Heart left ventricle (tissue), 16 donors: ENCODE measurements at regions not wholly inside any gene's neighbourhood (a gene's known extent, or its start where the extent isn't known, plus 50 kb on each side); places are given as distances from the start of the nearest gene placed in this dataset.

Source experiments
- ATAC-seq, 4 donors: fragments of 200-7000 bp; cut with Tn5 transposase; one replicate each; pipeline ENCODE4 v1.9.1; 2020 to 2022; ENCODE audit warnings: moderate library complexity in 4 of 4, mild to moderate bottlenecking in 3 of 4, moderate number of reproducible peaks in 1 of 4
- DNase-seq, 5 donors: peaks; one replicate each; pipeline ENCODE4 v3.0.0-alpha.2; 2020
- H3K27ac ChIP-seq, 12 donors: fragments of 200-600 bp; sonication (generic) in 4 of 12; one replicate each; pipeline versions ENCODE4 v1.5.0 to v1.8.0; 2016 to 2022; ENCODE audit warnings: mild to moderate bottlenecking in 2 of 12
- H3K27me3 ChIP-seq, 9 donors: fragments of 200-600 bp; sonication (generic) in 2 of 9; one replicate each; pipeline versions ENCODE4 v1.5.1 to v1.8.0; 2016 to 2022; ENCODE audit warnings: mild to moderate bottlenecking in 3 of 9
- H3K36me3 ChIP-seq, 9 donors: fragments of 200-600 bp; sonication (generic) in 2 of 9; one replicate each; pipeline versions ENCODE4 v1.5.0 to v1.8.0; 2018 to 2022; ENCODE audit warnings: mild to moderate bottlenecking in 2 of 9
- H3K4me1 ChIP-seq, 12 donors: fragments of 200-600 bp; sonication (generic) in 4 of 12; one replicate each; pipeline versions ENCODE4 v1.5.0 to v1.8.0; 2016 to 2022; ENCODE audit warnings: mild to moderate bottlenecking in 3 of 12
- H3K4me3 ChIP-seq, 12 donors: fragments of 200-600 bp; sonication (generic) in 4 of 12; one replicate each; pipeline versions ENCODE4 v1.5.0 to v1.8.0; 2017 to 2022; ENCODE audit warnings: mild to moderate bottlenecking in 9 of 12, moderate library complexity in 4 of 12
- H3K9me3 ChIP-seq, 12 donors: fragments of 200-600 bp; sonication (generic) in 4 of 12; one replicate each; pipeline versions ENCODE4 v1.5.0 to v1.8.0; 2016 to 2022; ENCODE audit warnings: mild to moderate bottlenecking in 1 of 12
- CTCF ChIP-seq, 12 donors: fragments of 200-600 bp; sonication (generic) in 4 of 12; IDR thresholded peaks; one replicate each; pipeline versions ENCODE4 v1.5.0 to v1.8.0; 2018 to 2022; ENCODE audit warnings: antibody characterized with exemption in 12 of 12, mild to moderate bottlenecking in 5 of 12
- POLR2A ChIP-seq, 2 donors: fragments of 450-650 bp; IDR thresholded peaks; one replicate each; pipeline ENCODE4 v1.6.1; 2017; ENCODE audit warnings: antibody characterized with exemption in 2 of 2, mild to moderate bottlenecking in 2 of 2, moderate library complexity in 2 of 2
- WGBS, 4 donors: extraction: QIAGEN DNeasy Blood & Tissue Kit in 2 of 4; methylation state at CpG; one replicate each; pipeline versions ENCODE4 v1.1.5 to v1.1.7; 2013 to 2018; 5-methylcytosine and 5-hydroxymethylcytosine counted together
- intact Hi-C, 10 donors: fragments of 100-400 bp; cut with DNase I; formaldehyde crosslinking; loops; one replicate each; pipeline versions ENCODE4 v1.11.1 to v1.14.2; 2022
- donor health status: ischemic (EF 13 %, LVEDD 7.1; RV severe dilation, severe dysfunction).
- donor health status: healthy with polysubstance abuse.
- donor health status: DM: no; HTN: yes; CAD: no.
- donor health status: DM: no; HTN: no; CAD: no.
- donor health status: ischemic (EF 25% LVEDD 6.9; RV normal size, moderate dysfunction).
- donor health status: ischemic (EF 25% LVEDD 5.7; RV mildly dilated, moderate dysfunction).
- donor health status: healthy.
- donor health status: DM: yes; HTN: yes; CAD: no.
- donor health status: ischemic (EF 35%, LVEDD 5.7; RV mildly dilated, moderate dysfunction).
- donor health status: nonischemic (EF 11% LVEDD 7.7; RV severe dilation, severe dysfunction).
- donor health status: DM: yes; HTN: yes; CAD: no.
- donor health status: PGD.
- donor health status: ischemic (EF 29% LVEDD 5.4; RV normal size, mild dysfunction).
- donor health status: nonischemic (EF 23%, LVEDD 6.1; RV moderate dilation, normal function).

- Histone ChIP-seq H3K4me3 (no peak overlapping the region), H3K4me1 (peaks cover 0 to 4% (median 0%) of the 10 kb centered on the region in 12 donors), H3K9me3 (no peaks in the 10 kb centered on the region), H3K36me3 (no peaks in the 10 kb centered on the region), H3K27ac (no peak overlapping the region), H3K27me3 (no peaks in the 10 kb centered on the region)
- ATAC-seq (no peak), DNase-seq (peak in 1 of 5 donors; percentile 10)
- TF ChIP-seq CTCF (IDR thresholded peaks at IDR 0.05) (no peak), POLR2A (IDR thresholded peaks at IDR 0.05) (no peak)
- intact Hi-C loops: loop anchor here in 1 of 10 donors (10.0 kb wide), 1 partner anchor 268 kb away; no protein-coding TSS in a partner anchor
- WGBS, 4 donors: 89 to 93% (median 90%) methylated on average over 7 of the region's 7 CpGs
Measured at GRCh38 chr21:34192646-34193285, 119.4 kb downstream of the MRPS6 start.

- H3K4me3 ChIP-seq: no peak overlapping the region
- no peak for TF ChIP-seq POLR2A (IDR thresholded peaks at IDR 0.05)
- TF ChIP-seq CTCF (IDR thresholded peaks at IDR 0.05): no peak
- no peaks in the 10 kb centered on the region for H3K36me3 ChIP-seq
- ATAC-seq (no peak), DNase-seq (no peak)
- 73 to 95% (median 84%) methylated on average over 6 of the region's 6 CpGs for WGBS, 4 donors
- peaks cover 0 to 24% (median 4%) of the 10 kb centered on the region in 12 donors for H3K4me1 ChIP-seq
- H3K27me3 ChIP-seq: no peaks in the 10 kb centered on the region
- H3K9me3 ChIP-seq: no peaks in the 10 kb centered on the region
- intact Hi-C loops: loop anchor here in 2 of 10 donors (5.0 to 10.0 kb wide), 2 partner anchors 63 to 271 kb away; no protein-coding TSS in a partner anchor
- H3K27ac ChIP-seq: no peak overlapping the region
Measured at GRCh38 chr21:34195335-34195734, 122.0 kb downstream of the MRPS6 start.

- Histone ChIP-seq H3K9me3 (no peaks in the 10 kb centered on the region), H3K4me1 (peaks cover 0 to 32% (median 8%) of the 10 kb centered on the region in 12 donors), H3K27ac (no peak overlapping the region), H3K36me3 (no peaks in the 10 kb centered on the region), H3K4me3 (no peak overlapping the region), H3K27me3 (no peaks in the 10 kb centered on the region)
- ATAC-seq (no peak), DNase-seq (no peak)
- 92 to 97% (median 95%) methylated on average over 6 of the region's 6 CpGs for WGBS, 4 donors
- TF ChIP-seq CTCF (IDR thresholded peaks at IDR 0.05): no peak
- intact Hi-C loops: loop anchor here in 2 of 10 donors (5.0 to 10.0 kb wide), 2 partner anchors 65 to 272 kb away; no protein-coding TSS in a partner anchor
Measured at GRCh38 chr21:34196996-34197395, 123.6 kb downstream of the MRPS6 start.

GRCh38 chr21:34197561-34197960, 124.2 kb downstream of the MRPS6 start:
- no peak for TF ChIP-seq POLR2A (IDR thresholded peaks at IDR 0.05)
- no peak for TF ChIP-seq CTCF (IDR thresholded peaks at IDR 0.05)
- DNase-seq: no peak
- Histone ChIP-seq H3K9me3 (no peaks in the 10 kb centered on the region), H3K27me3 (no peaks in the 10 kb centered on the region), H3K4me3 (no peak overlapping the region), H3K27ac (no peak overlapping the region), H3K36me3 (no peaks in the 10 kb centered on the region), H3K4me1 (peaks cover 0 to 35% (median 8%) of the 10 kb centered on the region in 12 donors)
- intact Hi-C loops: loop anchor here in 2 of 10 donors (5.0 to 10.0 kb wide), 2 partner anchors 65 to 273 kb away; no protein-coding TSS in a partner anchor
- ATAC-seq: no peak
- WGBS, 4 donors: 91 to 98% (median 96%) methylated on average over 3 of the region's 3 CpGs
